Dedifferentiated amniotic fluid mesenchymal stem cell (primary cell): ENCODE measurements at regions not wholly inside any gene's neighbourhood (a gene's known extent, or its start where the extent isn't known, plus 50 kb on each side); places are given as distances from the start of the nearest gene placed in this dataset.
"Not testable (repeated sequence)": the region's sequence is repeated elsewhere in the genome, so short reads cannot be mapped to it uniquely, and the experiment has no call there.

Experiments
- DNase-seq: peaks from one replicate; pipeline ENCODE4 v3.0.0-alpha.2; 2016; ENCODE audit errors: extremely low spot score

DNA sequence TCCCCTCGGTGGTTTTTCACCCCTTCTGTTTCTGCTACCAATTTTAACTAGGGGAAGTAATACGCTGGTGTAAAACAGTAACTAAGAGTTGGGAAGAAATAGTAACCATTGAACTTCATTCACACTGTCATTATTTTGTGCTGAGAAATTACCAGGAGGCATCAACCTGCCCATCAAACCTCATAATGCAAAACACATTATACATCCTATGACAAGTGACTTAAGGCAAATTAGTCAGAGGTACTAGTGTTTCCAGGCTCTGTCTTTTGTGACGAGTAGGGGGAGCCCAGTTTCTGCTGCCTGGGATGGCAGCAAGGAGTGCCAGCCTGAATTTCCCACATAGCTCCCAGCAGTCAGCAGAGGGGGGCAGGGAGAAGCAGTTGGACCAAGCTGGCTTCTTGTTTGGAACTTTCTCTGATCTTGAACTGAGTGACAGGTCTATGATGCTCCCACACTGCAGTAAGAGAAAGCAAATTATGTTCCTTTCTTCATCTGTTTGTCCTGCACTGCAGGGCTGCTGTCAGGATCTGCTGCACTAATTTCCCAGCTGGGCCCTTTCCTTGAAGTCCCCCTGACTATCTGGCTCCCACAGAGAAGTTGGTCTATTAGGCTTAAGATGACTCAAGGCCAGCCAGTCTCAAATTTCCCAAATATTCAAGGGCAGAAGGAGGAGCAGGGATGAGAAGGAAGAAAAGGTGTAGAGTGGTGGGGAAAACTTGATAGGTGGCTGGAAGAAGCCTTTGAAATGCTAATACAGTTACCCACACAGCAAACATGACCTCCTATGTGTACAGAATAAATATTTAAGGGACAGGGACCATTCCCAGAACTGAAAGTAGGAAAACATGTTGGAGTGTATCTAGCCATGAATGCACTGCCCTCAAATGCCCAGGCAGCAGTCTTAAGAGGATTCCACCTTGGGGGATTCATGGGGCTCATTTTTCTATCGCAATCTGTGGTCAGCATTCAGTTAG lies 322.8 kb downstream of the SEC16B start:
- no peak for DNase-seq

DNA sequence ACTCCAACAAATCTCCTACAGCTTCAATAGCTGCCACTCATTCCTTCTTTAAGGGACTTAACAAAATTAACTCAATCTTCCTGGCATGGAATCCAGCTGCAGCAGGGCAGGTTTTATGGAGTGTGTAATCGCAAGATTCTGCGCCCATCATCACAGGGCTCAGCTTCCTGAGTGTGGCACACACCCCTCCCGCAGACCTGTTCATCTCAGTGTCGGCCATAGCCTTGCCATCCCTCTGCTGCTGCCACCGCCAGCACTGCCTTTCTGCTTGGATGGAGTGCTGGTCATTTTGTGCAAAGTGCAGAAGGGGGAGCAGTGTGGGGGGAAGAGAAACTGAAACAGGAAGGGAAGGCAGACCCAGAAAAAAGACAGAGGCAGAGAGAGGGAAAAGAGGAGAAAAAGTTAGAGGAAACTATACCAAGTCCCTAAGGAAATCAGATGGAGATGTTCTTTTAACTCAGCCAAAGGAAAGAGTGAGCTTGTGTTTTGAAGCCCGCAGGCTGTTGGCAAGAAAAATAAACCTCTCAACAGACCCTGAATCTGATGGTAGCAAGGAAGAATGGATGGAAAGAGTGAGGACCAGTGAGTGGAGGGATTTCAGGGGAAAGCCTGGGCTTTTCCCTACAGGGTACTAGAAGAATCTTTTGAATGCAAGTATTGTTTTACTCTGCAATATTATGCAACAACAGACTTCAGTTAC lies 324.2 kb downstream of the SEC16B start:
- no peak for DNase-seq

DNA sequence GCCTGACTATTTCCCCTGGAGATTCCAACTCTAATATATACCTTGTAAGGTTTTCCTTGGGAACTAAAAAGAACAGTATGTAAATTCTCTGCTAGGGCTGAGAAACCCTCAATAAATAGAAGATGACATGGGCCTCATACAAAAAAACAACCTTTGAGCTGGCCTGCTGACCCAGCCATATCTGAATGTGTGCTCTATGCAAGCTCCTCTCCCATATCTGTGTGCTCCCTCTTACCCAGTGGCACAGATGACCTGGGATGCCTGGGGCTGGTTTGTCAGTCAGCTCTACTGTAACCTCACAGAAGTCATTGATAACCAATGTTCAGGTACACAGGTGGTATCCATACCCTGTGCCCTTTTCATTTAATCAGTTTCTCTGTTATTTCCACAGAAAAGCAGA lies 329.2 kb downstream of the SEC16B start:
- DNase-seq: no peak

DNA sequence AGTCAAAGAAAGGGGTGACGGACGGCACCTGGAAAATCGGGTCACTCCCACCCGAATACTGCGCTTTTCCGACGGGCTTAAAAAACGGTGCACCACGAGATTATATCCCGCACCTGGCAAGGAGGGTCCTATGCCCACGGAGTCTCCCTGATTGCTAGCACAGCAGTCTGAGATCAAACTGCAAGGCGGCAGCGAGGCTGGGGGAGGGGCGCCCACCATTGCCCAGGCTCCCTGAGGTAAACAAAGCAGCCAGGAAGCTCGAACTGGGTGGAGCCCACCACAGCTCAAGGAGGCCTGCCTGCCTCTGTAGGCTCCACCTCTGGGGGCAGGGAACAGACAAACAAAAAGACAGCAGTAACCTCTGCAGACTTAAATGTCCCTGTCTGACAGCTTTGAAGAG lies 335.7 kb downstream of the SEC16B start:
- DNase-seq: not testable (repeated sequence)

DNA sequence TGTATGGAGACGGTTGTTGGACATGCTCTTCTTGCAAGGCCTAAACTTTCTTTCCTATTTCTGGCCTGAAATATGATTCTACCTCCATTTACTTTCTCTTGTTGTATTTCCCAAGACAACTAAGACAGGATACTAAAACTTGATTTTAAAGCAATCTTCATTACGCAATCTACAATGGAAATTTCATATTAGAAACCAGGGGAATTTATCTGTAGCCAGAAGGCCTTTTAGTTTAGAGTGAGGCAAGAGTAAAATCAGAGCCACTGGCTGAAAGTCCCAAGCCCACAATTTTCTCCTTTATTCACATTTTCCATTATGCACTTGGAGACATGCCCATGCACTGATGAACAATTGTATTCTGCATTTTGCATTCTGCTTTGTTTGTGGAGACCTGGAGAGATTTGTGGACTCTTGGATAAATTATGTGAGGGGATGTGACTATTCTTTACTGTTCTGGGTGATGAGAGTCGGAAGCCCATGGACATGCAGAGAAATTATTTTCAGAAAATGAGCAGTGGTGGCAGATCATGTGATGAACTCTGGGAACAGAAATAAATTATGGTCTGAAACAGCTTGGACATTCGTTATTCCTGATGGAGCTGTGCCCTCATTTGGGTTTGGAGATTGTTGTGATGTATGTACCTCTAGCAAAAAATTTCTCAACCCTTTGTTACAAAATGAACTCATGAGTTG lies 336.8 kb downstream of the SEC16B start:
- no peak for DNase-seq

DNA sequence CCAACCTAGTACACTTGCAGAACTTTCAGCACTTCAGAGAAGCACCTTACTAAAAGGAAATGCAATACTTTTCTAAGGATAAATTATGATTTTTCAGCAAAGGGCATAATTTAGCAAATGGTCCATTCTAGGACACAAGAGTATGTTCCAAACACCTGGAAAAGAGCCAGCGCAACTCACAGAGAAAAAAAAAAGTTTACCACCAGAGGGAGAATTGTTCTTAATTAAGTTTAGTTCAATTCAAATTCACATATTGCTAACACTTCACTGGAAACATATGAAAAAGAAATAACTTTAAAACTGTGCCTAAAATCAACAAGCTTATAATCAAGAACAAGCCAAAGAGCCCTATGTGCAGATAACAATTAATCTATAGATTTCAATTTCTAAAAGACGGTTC lies 338.1 kb downstream of the SEC16B start:
- no peak for DNase-seq

DNA sequence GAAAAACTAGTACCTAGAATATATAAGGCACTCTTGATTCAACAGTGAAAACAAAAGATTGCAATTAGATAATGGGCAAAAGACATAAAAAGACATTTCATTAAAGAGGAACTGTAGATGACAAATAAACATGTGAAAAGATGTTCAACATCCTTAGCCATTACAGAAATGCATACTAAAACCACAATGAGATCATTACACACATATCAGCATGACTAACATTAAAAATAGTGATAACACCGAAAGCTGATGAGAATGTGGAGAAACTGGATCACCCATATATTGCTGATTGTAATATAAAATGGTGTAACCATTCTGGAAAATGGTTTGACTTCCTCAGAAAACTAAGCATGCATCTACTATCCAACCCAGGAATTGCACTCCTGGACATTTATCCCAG lies 340.3 kb downstream of the SEC16B start:
- DNase-seq: no peak

DNA sequence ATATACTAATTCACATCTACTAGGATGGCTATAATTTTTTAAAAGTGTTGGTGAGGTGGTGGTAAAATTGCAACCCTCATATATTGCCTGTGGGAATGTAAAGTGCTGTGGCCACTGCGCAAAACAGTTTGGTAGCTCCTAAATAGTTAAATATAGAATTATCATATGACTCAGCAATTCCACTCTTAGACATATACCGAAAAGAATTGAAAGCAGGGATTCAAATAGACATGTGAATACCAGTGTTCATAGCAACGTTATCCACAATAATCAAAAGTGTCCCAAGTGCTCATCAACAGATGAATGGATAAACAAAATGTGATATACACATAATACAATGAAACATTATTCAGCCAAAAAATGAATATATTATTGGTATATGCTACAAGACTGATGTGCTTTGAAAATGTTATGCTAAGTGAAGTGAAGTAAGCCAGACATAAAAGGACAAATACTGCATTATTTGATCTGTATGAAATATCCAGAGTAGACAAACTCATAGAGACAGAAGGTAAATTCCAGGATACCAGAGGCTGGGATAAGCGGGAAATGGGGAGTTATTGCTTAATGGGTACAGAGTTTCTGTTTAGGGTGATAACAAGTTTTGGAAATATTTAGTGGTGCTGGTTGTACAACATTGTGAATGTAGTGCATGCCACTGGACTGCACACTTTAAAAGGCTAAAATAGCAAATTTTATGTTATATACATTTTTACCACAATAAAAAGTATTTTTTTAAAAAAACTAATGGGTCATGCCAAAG lies 342.5 kb downstream of the SEC16B start:
- no peak for DNase-seq

DNA sequence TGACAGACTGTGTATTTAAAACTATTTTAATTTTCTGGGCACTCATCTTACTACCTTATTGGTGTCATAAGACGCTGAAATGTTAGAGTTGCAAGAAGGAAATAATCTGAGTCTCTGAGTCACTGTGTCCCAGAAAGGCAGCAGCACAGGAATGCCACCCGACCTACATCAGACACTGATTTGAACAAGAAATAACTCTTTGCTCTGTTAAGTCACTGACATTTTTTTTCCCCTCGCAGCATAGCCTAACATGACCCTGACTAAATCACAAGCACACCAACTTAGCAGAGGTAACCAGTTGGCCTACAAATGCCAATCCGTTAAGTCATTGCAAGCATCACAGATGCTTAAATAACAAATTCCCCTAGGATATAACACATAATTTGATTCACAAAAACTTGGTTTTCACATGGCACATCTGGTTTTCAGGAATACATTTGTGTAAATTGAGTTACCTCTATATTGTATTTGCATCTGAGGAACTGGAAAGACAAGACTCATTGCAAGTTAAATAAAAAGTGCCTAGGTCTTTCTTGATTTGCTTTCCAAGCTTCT lies 349.1 kb downstream of the SEC16B start:
- DNase-seq: peak; percentile 45

DNA sequence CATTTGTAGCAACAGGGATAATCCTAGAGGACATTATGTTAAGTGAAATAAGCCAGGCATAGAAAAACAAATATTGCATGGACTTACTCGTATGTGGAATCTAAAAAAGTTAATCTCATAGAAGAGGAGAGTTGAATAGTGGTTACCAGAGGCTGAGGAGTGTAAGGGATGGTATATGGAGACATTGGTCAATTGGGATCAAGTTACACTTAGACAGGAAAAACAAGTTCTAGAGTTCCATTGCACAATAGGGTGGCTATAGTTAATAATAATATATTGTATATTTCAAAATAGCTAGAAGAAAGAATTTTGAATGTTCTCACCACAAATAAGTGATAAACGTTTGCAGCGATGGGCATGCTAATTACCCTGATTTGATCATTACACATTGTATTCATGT lies 354.6 kb downstream of the SEC16B start:
- DNase-seq: no peak

DNA sequence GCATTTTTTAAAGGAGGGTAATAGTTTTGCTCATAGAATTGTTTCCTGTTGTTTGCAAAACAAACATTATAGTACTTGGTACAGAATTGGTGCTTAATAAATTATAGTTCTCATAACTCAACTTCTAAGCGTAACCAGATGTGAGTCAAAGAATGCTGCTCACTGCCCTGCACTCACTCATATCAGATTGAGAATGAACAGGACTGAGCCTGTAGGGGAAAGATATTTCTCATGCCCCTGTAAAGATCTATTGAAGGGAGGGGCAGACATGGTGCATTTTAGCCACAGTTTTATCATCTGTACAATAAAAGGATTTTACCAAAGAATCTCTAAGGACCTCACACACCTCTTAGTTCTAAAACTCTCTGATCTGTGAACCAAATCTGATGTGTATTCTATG lies 358.5 kb downstream of the SEC16B start:
- DNase-seq: no peak

DNA sequence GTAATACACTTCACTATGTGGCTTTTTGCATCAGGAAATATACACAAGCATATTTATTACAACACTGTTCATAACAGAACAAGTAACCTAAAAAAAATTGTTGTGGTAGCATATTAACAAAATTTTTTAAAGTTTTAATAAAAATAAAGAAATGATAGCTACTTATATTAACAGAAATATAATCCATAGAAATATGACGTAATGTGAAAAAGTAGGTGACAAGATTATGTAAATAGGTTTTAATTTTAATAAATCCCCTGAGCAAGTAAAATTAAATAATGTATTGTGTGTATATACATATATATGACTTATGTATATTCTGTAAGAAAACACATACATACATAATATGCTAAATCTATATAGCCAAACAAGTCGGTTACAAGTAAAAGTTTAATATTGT lies 359.9 kb downstream of the SEC16B start:
- DNase-seq: no peak

DNA sequence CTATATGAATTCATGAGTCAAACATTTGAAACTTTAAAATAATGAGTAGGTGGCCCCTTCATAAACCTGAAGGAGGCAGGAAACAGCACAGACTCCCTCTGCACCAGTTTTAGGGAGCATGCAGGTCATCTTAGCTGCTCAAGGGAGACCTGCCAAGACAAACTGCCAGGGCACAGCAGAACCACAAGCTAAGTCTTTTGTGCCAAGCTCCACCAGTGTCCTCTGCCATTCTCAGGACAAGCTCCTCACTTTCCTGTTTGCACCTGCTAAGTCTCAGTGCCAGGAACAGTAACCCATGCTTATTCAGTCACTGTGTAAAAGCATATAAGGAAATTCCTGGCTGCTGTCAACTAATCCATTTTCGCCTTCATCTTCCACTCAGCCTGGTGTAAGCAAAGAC lies 368.9 kb downstream of the SEC16B start:
- DNase-seq: no peak

DNA sequence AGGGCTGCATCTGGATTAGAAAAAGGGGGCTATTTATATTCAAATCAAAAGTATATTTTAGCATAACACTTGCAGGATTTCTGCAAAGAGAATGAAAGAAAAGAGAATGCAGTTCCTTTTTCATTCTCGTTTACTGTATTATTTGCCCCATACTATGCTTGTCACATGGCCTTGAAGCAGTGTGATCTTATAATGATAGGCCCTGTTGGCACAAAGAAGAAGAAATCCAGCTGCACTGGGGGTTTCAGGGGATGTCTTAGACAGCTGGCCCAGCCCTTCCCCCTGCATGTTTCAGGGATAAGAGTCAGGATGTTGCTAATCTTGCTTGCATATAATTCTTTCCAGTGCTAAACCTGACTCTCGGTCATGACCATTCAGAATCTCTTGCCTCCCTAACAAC lies 369.5 kb downstream of the SEC16B start:
- DNase-seq: no peak

DNA sequence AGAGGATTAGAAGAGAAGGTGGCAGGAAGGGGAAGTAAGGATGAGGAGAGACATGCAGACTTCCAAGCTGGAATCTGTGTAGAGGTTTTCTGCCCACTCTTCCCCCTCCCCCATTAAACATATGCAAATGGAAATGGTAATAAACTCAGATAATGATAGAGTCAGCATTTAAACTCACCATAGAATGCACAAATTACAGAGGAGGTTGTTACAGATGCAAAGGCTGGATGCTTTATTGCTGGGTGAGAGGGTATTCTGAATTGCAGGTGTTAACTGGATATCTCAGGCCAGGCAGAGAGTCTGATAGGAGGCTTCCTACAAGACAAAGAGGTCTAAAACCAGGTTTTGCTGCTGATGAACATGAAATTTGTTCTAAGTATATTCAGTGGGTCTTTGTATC lies 372.5 kb downstream of the SEC16B start:
- no peak for DNase-seq

DNA sequence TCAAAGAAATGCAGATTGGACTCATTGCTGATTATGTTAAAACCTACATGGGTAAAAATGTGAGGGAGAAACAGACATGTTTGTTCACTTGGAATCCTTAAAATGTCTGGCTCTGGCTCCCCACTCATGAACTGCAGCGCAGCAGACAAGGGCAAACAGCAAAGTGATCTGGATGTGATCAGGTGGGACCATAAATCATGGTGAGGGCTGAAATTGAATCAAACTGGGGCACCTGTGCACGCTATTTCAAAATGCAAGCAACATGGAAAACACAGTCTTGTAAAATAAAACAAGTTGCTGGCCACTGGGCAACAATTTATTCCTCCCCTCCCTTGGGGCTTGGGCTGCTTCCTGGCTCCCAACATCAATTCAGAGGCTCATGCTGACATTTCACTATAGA lies 373.4 kb downstream of the SEC16B start:
- DNase-seq: no peak

DNA sequence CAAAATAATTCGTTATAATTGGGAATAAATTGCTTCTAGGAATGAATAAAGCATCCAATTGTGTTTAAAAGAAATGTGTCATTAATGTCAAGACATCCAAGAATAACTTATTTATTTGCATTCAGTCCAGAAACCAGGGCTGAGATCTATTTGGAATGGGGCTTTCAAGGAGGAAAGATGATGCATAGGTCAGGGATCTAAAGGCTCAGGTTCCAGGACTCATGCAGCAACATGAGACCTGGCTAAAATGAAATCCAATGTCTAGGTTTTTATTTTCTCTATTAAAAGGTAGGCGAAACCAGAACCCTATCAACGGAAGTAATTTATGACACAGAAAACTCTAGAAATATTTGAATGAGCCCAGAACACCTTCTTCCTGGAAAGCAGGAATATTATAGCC lies 376.8 kb downstream of the SEC16B start:
- no peak for DNase-seq

DNA sequence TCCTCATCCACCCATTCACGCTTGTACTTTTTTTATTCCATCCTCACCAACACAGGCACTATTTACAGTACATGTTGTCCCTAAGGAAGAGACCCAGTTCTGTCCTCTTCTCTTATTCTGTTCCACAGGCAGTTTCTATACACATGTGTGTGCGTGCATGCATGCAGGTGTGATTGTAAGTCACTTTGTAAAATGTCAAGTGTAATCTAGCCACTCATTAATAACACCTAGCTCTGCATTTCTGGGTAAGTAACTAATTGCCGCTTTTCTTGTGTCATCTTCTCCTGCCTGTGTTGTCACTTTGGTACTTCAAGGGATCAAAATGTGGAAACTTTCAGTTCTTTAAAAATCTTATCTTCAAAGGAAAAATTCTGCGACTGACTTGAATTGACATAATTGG lies 377.2 kb downstream of the SEC16B start:
- DNase-seq: no peak

DNA sequence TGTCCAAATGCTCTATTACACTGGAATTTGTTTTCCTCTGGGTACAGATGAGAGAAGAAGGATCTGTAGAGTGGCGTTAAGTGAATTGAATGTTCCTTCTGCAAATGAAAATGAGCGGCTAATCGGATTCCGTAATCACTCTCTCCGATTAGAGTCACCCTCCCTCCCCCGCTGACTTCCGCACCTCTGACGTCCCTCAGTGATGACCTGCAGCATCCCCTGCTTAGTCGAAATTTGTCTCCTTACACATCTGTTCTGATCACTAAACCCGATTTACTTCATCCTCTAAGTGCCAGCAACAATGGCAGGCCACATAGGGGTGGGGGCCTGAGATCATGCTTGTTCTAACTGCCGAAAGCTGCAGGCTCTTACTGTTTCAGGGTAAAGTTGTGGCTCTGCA lies 378.7 kb downstream of the SEC16B start:
- DNase-seq: no peak

DNA sequence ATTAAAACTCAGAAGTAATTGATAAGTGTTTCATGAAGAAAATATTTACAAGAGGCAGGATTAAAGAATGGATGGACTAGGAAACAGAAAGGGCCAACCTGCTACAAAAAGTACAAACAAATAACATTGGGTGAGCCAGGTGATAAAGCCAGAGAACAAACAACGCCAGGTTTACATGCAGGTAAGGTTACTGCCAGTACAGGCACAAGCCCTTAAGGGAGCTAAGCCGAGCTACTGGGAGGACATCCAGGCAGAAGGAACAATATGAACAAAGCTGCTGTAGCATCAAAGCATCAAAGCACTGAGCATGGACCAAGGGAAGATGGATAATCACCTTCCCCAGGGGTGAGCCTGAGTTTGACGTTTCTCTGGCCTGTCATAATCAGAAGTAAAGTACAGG lies 380.7 kb downstream of the SEC16B start:
- no peak for DNase-seq

DNA sequence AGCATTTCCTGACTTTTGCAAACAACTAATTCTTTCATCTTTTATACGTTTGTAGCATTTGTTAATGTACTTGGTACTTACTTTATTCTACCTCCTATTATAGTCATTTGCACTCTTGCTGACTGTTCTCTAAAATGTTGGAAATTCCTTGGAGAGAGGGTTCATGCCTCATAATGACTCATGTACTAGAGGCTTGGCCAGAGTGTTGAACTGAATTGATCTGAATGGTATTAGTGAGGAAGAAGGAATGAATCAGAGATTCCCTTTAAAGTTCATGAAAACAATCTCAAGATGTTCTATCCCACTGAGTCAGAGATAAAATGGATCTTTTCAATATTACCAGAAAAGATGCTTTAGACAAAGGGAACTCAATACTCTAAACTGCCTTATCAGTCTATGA lies 383.4 kb downstream of the SEC16B start:
- peak; percentile 50 for DNase-seq
